ENCODE measurements at regions not wholly inside any gene's neighbourhood (a gene's known extent, or its start where the extent isn't known, plus 50 kb on each side); places are given as distances from the start of the nearest gene placed in this dataset.
A peak's percentile ranks its signal among the peaks of the same experiment; 100 is the strongest.

- Histone ChIP-seq H3K4me3 (ENCODE audit: low read length) (no peak overlapping the region), H3K9me3 (replicated peaks; ENCODE audit: control insufficient read depth, low read depth, low read length) (no peaks in the 10 kb centered on the region), H3K4me1 (ENCODE audit: control insufficient read depth, insufficient read depth, low read length) (no peaks in the 10 kb centered on the region), H3K27me3 (ENCODE audit: control insufficient read depth, insufficient read depth, low read length) (no peaks in the 10 kb centered on the region), H3K27ac (ENCODE audit: low read length) (no peak overlapping the region), H3K36me3 (ENCODE audit: control insufficient read depth, insufficient read depth, low read length) (no peaks in the 10 kb centered on the region)
- DNase-seq, result no peak
Measured at GRCh38 chr15:35872577-35872976, 326.6 kb upstream of the DPH6 start.

GRCh38 chr15:35874260-35874905 lies 328.4 kb upstream of the DPH6 start:
- Histone ChIP-seq H3K27me3 (ENCODE audit: control insufficient read depth, insufficient read depth, low read length) (no peaks in the 10 kb centered on the region), H3K4me1 (ENCODE audit: control insufficient read depth, insufficient read depth, low read length) (no peaks in the 10 kb centered on the region), H3K4me3 (ENCODE audit: low read length) (no peak overlapping the region), H3K27ac (ENCODE audit: low read length) (no peak overlapping the region), H3K9me3 (replicated peaks; ENCODE audit: control insufficient read depth, low read depth, low read length) (no peaks in the 10 kb centered on the region), H3K36me3 (ENCODE audit: control insufficient read depth, insufficient read depth, low read length) (no peaks in the 10 kb centered on the region)
- DNase-seq, result no peak

- H3K4me1 ChIP-seq (ENCODE audit: control insufficient read depth, insufficient read depth, low read length), result no peaks in the 10 kb centered on the region
- H3K36me3 ChIP-seq (ENCODE audit: control insufficient read depth, insufficient read depth, low read length), result no peaks in the 10 kb centered on the region
- DNase-seq, result no peak
- no peaks in the 10 kb centered on the region for H3K9me3 ChIP-seq (replicated peaks; ENCODE audit: control insufficient read depth, low read depth, low read length)
- no peak overlapping the region for H3K4me3 ChIP-seq (ENCODE audit: low read length)
- 69% methylated on average over 2 of the region's 4 CpGs for WGBS (ENCODE audit: insufficient coverage)
- H3K27me3 ChIP-seq (ENCODE audit: control insufficient read depth, insufficient read depth, low read length), result no peaks in the 10 kb centered on the region
- H3K27ac ChIP-seq (ENCODE audit: low read length), result no peak overlapping the region
Measured at GRCh38 chr15:35876762-35877161, 330.8 kb upstream of the DPH6 start.

GRCh38 chr15:35880896-35881295 lies 334.9 kb upstream of the DPH6 start:
- Histone ChIP-seq H3K27me3 (ENCODE audit: control insufficient read depth, insufficient read depth, low read length) (no peaks in the 10 kb centered on the region), H3K9me3 (replicated peaks; ENCODE audit: control insufficient read depth, low read depth, low read length) (no peaks in the 10 kb centered on the region), H3K4me3 (ENCODE audit: low read length) (no peak overlapping the region), H3K36me3 (ENCODE audit: control insufficient read depth, insufficient read depth, low read length) (no peaks in the 10 kb centered on the region), H3K27ac (ENCODE audit: low read length) (no peak overlapping the region), H3K4me1 (ENCODE audit: control insufficient read depth, insufficient read depth, low read length) (no peaks in the 10 kb centered on the region)
- DNase-seq, result no peak
- no CpG with 5 or more reads among the region's 3 CpGs for WGBS (ENCODE audit: insufficient coverage)

GRCh38 chr15:35885870-35886269 lies 339.9 kb upstream of the DPH6 start:
- DNase-seq, result no peak
- H3K4me3 ChIP-seq (ENCODE audit: low read length), result no peak overlapping the region
- no peaks in the 10 kb centered on the region for H3K9me3 ChIP-seq (replicated peaks; ENCODE audit: control insufficient read depth, low read depth, low read length)
- H3K27ac ChIP-seq (ENCODE audit: low read length), result no peak overlapping the region
- no peaks in the 10 kb centered on the region for H3K4me1 ChIP-seq (ENCODE audit: control insufficient read depth, insufficient read depth, low read length)
- no CpG with 5 or more reads among the region's 1 CpG for WGBS (ENCODE audit: insufficient coverage)
- no peaks in the 10 kb centered on the region for H3K36me3 ChIP-seq (ENCODE audit: control insufficient read depth, insufficient read depth, low read length)
- no peaks in the 10 kb centered on the region for H3K27me3 ChIP-seq (ENCODE audit: control insufficient read depth, insufficient read depth, low read length)

- H3K36me3 ChIP-seq (ENCODE audit: control insufficient read depth, insufficient read depth, low read length), result no peaks in the 10 kb centered on the region
- no peak overlapping the region for H3K4me3 ChIP-seq (ENCODE audit: low read length)
- H3K27ac ChIP-seq (ENCODE audit: low read length), result no peak overlapping the region
- no peaks in the 10 kb centered on the region for H3K4me1 ChIP-seq (ENCODE audit: control insufficient read depth, insufficient read depth, low read length)
- H3K9me3 ChIP-seq (replicated peaks; ENCODE audit: control insufficient read depth, low read depth, low read length), result no peaks in the 10 kb centered on the region
- peak; percentile 55 for DNase-seq
- H3K27me3 ChIP-seq (ENCODE audit: control insufficient read depth, insufficient read depth, low read length), result no peaks in the 10 kb centered on the region
Measured at GRCh38 chr15:35886765-35887164, 340.8 kb upstream of the DPH6 start.

- no peak for DNase-seq
- H3K36me3 ChIP-seq (ENCODE audit: control insufficient read depth, insufficient read depth, low read length), result no peaks in the 10 kb centered on the region
- no peaks in the 10 kb centered on the region for H3K4me1 ChIP-seq (ENCODE audit: control insufficient read depth, insufficient read depth, low read length)
- H3K27me3 ChIP-seq (ENCODE audit: control insufficient read depth, insufficient read depth, low read length), result no peaks in the 10 kb centered on the region
- WGBS (ENCODE audit: insufficient coverage), result no CpG with 5 or more reads among the region's 1 CpG
- H3K4me3 ChIP-seq (ENCODE audit: low read length), result no peak overlapping the region
- H3K9me3 ChIP-seq (replicated peaks; ENCODE audit: control insufficient read depth, low read depth, low read length), result no peaks in the 10 kb centered on the region
- no peak overlapping the region for H3K27ac ChIP-seq (ENCODE audit: low read length)
Measured at GRCh38 chr15:35888815-35889214, 342.9 kb upstream of the DPH6 start.

GRCh38 chr15:35907511-35907910 lies 361.5 kb upstream of the DPH6 start:
- DNase-seq, result peak; percentile 53
- H3K4me1 ChIP-seq (ENCODE audit: control insufficient read depth, insufficient read depth, low read length), result peaks cover 2% of the 10 kb centered on the region
- no peaks in the 10 kb centered on the region for H3K9me3 ChIP-seq (replicated peaks; ENCODE audit: control insufficient read depth, low read depth, low read length)
- no peaks in the 10 kb centered on the region for H3K36me3 ChIP-seq (ENCODE audit: control insufficient read depth, insufficient read depth, low read length)
- no peak overlapping the region for H3K4me3 ChIP-seq (ENCODE audit: low read length)
- H3K27ac ChIP-seq (ENCODE audit: low read length), result no peak overlapping the region
- no CpG with 5 or more reads among the region's 3 CpGs for WGBS (ENCODE audit: insufficient coverage)
- H3K27me3 ChIP-seq (ENCODE audit: control insufficient read depth, insufficient read depth, low read length), result no peaks in the 10 kb centered on the region

- DNase-seq, result no peak
- Histone ChIP-seq H3K27ac (ENCODE audit: low read length) (no peak overlapping the region), H3K4me1 (ENCODE audit: control insufficient read depth, insufficient read depth, low read length) (peaks cover 2% of the 10 kb centered on the region), H3K36me3 (ENCODE audit: control insufficient read depth, insufficient read depth, low read length) (no peaks in the 10 kb centered on the region), H3K9me3 (replicated peaks; ENCODE audit: control insufficient read depth, low read depth, low read length) (no peaks in the 10 kb centered on the region), H3K27me3 (ENCODE audit: control insufficient read depth, insufficient read depth, low read length) (no peaks in the 10 kb centered on the region), H3K4me3 (ENCODE audit: low read length) (no peak overlapping the region)
- WGBS (ENCODE audit: insufficient coverage), result no CpG with 5 or more reads among the region's 3 CpGs
Measured at GRCh38 chr15:35909414-35909813, 363.4 kb upstream of the DPH6 start.

GRCh38 chr15:35910227-35910626 lies 364.3 kb upstream of the DPH6 start:
- Histone ChIP-seq H3K27me3 (ENCODE audit: control insufficient read depth, insufficient read depth, low read length) (no peaks in the 10 kb centered on the region), H3K9me3 (replicated peaks; ENCODE audit: control insufficient read depth, low read depth, low read length) (no peaks in the 10 kb centered on the region), H3K36me3 (ENCODE audit: control insufficient read depth, insufficient read depth, low read length) (no peaks in the 10 kb centered on the region), H3K27ac (ENCODE audit: low read length) (no peak overlapping the region), H3K4me3 (ENCODE audit: low read length) (no peak overlapping the region), H3K4me1 (ENCODE audit: control insufficient read depth, insufficient read depth, low read length) (peaks cover 2% of the 10 kb centered on the region)
- no peak for DNase-seq
- WGBS (ENCODE audit: insufficient coverage), result no CpG with 5 or more reads among the region's 2 CpGs

- Histone ChIP-seq H3K27ac (ENCODE audit: low read length) (no peak overlapping the region), H3K9me3 (replicated peaks; ENCODE audit: control insufficient read depth, low read depth, low read length) (no peaks in the 10 kb centered on the region), H3K36me3 (ENCODE audit: control insufficient read depth, insufficient read depth, low read length) (no peaks in the 10 kb centered on the region), H3K4me3 (ENCODE audit: low read length) (no peak overlapping the region), H3K27me3 (ENCODE audit: control insufficient read depth, insufficient read depth, low read length) (no peaks in the 10 kb centered on the region), H3K4me1 (ENCODE audit: control insufficient read depth, insufficient read depth, low read length) (peaks cover 2% of the 10 kb centered on the region)
- DNase-seq, result peak; percentile 59
- WGBS (ENCODE audit: insufficient coverage), result no CpG with 5 or more reads among the region's 2 CpGs
Measured at GRCh38 chr15:35911052-35911777, 365.2 kb upstream of the DPH6 start.

All from muscle of leg (tissue), 3 donors.